GM12878 (cell line): ENCODE measurements at regions not wholly inside any gene's neighbourhood (a gene's known extent, or its start where the extent isn't known, plus 50 kb on each side); places are given as distances from the start of the nearest gene placed in this dataset.

Experiments used
- ATAC-seq: fragments of 200-7000 bp; cut with Tn5 transposase; 3 replicates; pipeline ENCODE4 v1.9.1; 2020; ENCODE audit warnings: mild to moderate bottlenecking, moderate library complexity
- BruUV-seq: library from RNA; stranded (reverse); fragments of 400-500 nt; replicated peaks from 2 replicates; lab custom pipeline; 2021; lab: Mats Ljungman, UMichigan
- CTCF ChIA-PET: fragments of 300-600 bp; sonication (Branson Sonifier 250); formaldehyde crosslinking; extraction: SDS; loops from one replicate; lab custom pipeline; 2021; ENCODE audit warnings: inconsistent platforms; lab: Yijun Ruan, JAX
- POLR2A ChIA-PET: fragments of 350-600 bp; formaldehyde crosslinking; extraction: SDS; loops from one replicate; lab custom pipeline; 2021; ENCODE audit warnings: inconsistent platforms; lab: Charles Lee
- RAD21 ChIA-PET: fragments of 300-600 bp; sonication (Branson Sonifier 250); formaldehyde crosslinking; loops from one replicate; lab custom pipeline; 2023; ENCODE audit warnings: antibody characterized with exemption; ENCODE audit not compliant: unreplicated experiment; lab: Charles Lee
- SMC1A ChIA-PET: fragments of 300-600 bp; sonication (Branson Sonifier 250); formaldehyde crosslinking; loops from one replicate; lab custom pipeline; 2023; ENCODE audit not compliant: unreplicated experiment, uncharacterized antibody; lab: Charles Lee
- DNase-seq: peaks from one replicate; pipeline ENCODE4 v3.0.0-alpha.2; 2011; ENCODE audit warnings: low read depth, low spot score
- FAIRE-seq: peaks from 3 replicates; lab custom pipeline; 2011; peaks lifted over from hg19 to GRCh38; lab: Jason Lieb, UNC
- H2AFZ ChIP-seq: 2 replicates; pipeline ENCODE4 v1.6.0; 2011; ENCODE audit warnings: low read depth, low read length, control low read depth; ENCODE audit not compliant: control insufficient read depth
- H3K27ac ChIP-seq: 2 replicates; pipeline ENCODE4 v1.5.1; 2011; ENCODE audit warnings: control low read depth; ENCODE audit not compliant: control insufficient read depth, insufficient read depth
- H3K27me3 ChIP-seq, 2 experiments: replicated peaks in 1 of 2; 2 replicates each; pipeline versions ENCODE4 v1.6.0 to v1.6.1; 2011; ENCODE audit warnings: low read length in 1 of 2; ENCODE audit not compliant: control insufficient read depth in 2 of 2, insufficient read depth in 2 of 2
- H3K36me3 ChIP-seq, 2 experiments: 2 replicates each; pipeline ENCODE4 v1.5.1; 2011; ENCODE audit warnings: low read length in 1 of 2; ENCODE audit not compliant: control insufficient read depth in 2 of 2, insufficient read depth in 2 of 2
- H3K4me1 ChIP-seq: 2 replicates; pipeline ENCODE4 v1.6.1; 2011; ENCODE audit warnings: mild to moderate bottlenecking, low read length, moderate library complexity, mixed read lengths; ENCODE audit not compliant: control insufficient read depth, insufficient read depth
- H3K4me2 ChIP-seq: 2 replicates; pipeline ENCODE4 v1.6.0; 2011; ENCODE audit warnings: control low read depth; ENCODE audit not compliant: control insufficient read depth, insufficient read depth
- H3K4me3 ChIP-seq: fragments of 200-600 bp; sonication (generic); 2 replicates; pipeline ENCODE4 v1.5.1; 2016
- H3K79me2 ChIP-seq: 2 replicates; pipeline ENCODE4 v1.6.0; 2011; ENCODE audit warnings: low read length; ENCODE audit not compliant: control insufficient read depth, insufficient read depth
- H3K9ac ChIP-seq: 2 replicates; pipeline ENCODE4 v1.8.0; 2011; ENCODE audit warnings: low read length, control low read depth, mixed read lengths; ENCODE audit not compliant: control insufficient read depth, insufficient read depth
- H3K9me3 ChIP-seq: replicated peaks from 3 replicates; pipeline ENCODE4 v1.5.1; 2011; ENCODE audit warnings: mild to moderate bottlenecking, low read length; ENCODE audit not compliant: control insufficient read depth, insufficient read depth
- H4K20me1 ChIP-seq: 2 replicates; pipeline ENCODE4 v1.6.0; 2011; ENCODE audit not compliant: control insufficient read depth, insufficient read depth
- PRDM15 ChIP-seq: fragments of 450-650 bp; formaldehyde crosslinking; IDR thresholded peaks from 2 replicates; pipeline ENCODE4 v1.4.0; 2020; ENCODE audit warnings: mild to moderate bottlenecking, moderate library complexity
- TCF12 ChIP-seq: IDR thresholded peaks from 2 replicates; pipeline ENCODE4 v1.6.1; 2011; ENCODE audit warnings: low read depth, mild to moderate bottlenecking, low read length
- WGBS: methylation state at CpG from one replicate; pipeline ENCODE4 v1.1.6; 2016; ENCODE audit warnings: low lambda C conversion rate; ENCODE audit not compliant: insufficient replicate concordance, insufficient coverage; ENCODE audit errors: missing lambda C conversion rate; 5-methylcytosine and 5-hydroxymethylcytosine counted together
- in situ Hi-C: fragments of 300-500 bp; cut with MboI; formaldehyde crosslinking; loops from 9 replicates; pipeline ENCODE4 v1.14.3; 2018; ENCODE audit warnings: mixed read lengths
- intact Hi-C: fragments of 100-400 bp; cut with micrococcal nuclease; formaldehyde crosslinking; loops from one replicate; pipeline ENCODE4 v1.14.2; 2022; ENCODE audit not compliant: unreplicated experiment

GRCh38 chr12:92088805-92089204, 56.8 kb downstream of the BTG1 start:
- ChIA-PET CTCF (interaction anchor here (0.6 to 3.2 kb wide), 7 partner anchors 12 to 277 kb away, joined by 3 to 8 read pairs (median 3); no protein-coding TSS in a partner anchor), SMC1A (interaction anchor here (0.7 to 2.0 kb wide), 9 partner anchors 14 to 79 kb away, joined by 3 to 11 read pairs (median 3); no protein-coding TSS in a partner anchor), POLR2A (interaction anchor here (0.5 to 1.2 kb wide), 3 partner anchors 13 to 64 kb away, joined by 3 to 4 read pairs (median 3); no protein-coding TSS in a partner anchor), RAD21 (interaction anchor here (0.9 to 1.3 kb wide), 5 partner anchors 10 to 277 kb away, joined by 3 to 4 read pairs (median 3); no protein-coding TSS in a partner anchor)
- Histone ChIP-seq H3K4me3 (no peak overlapping the region), H3K27me3 (no peaks in the 10 kb centered on the region), H3K9ac (no peak overlapping the region), H3K79me2 (no peaks in the 10 kb centered on the region; the same call in 1 of the 2 replicates), H3K4me1 (no peaks in the 10 kb centered on the region), H3K4me2 (no peak overlapping the region), H3K9me3 (no peaks in the 10 kb centered on the region; the same call in 1 of the 3 replicates), H3K36me3 (no peaks in the 10 kb centered on the region), H3K27ac (no peak overlapping the region), H2AFZ (no peak overlapping the region), H4K20me1 (no peaks in the 10 kb centered on the region)
- TF ChIP-seq TCF12 (no peak), PRDM15 (no peak)
- BruUV-seq: no TSS peak
- WGBS: 100% methylated on average over 2 of the region's 2 CpGs
- FAIRE-seq (no peak), ATAC-seq (no peak), DNase-seq (no peak)
- intact Hi-C loops: no loop called here
- in situ Hi-C loops: no loop called here
